ENCODE measurements at regions not wholly inside any gene's neighbourhood (a gene's known extent, or its start where the extent isn't known, plus 50 kb on each side); places are given as distances from the start of the nearest gene placed in this dataset.

- TF ChIP-seq CTCF (IDR thresholded peaks at IDR 0.05; ENCODE audit: poor library complexity, severe bottlenecking) (no peak), POLR2AphosphoS5 (IDR thresholded peaks at IDR 0.05) (no peak), EP300 (conservative IDR thresholded peaks at IDR 0.05; ENCODE audit: poor library complexity, severe bottlenecking) (no peak), EZH2 (IDR thresholded peaks at IDR 0.05; ENCODE audit: borderline replicate concordance, insufficient read depth, low read length, poor library complexity, severe bottlenecking) (no peak), REST (IDR thresholded peaks at IDR 0.05; ENCODE audit: borderline replicate concordance) (no peak), RAD21 (conservative IDR thresholded peaks at IDR 0.05) (no peak), SMC3 (conservative IDR thresholded peaks at IDR 0.05; ENCODE audit: poor library complexity) (no peak), MXI1 (conservative IDR thresholded peaks at IDR 0.05; ENCODE audit: poor library complexity, severe bottlenecking) (no peak), TAF1 (IDR thresholded peaks at IDR 0.05; ENCODE audit: low read depth) (no peak)
Measured at GRCh38 chr3:21274079-21274571, 476.9 kb downstream of the ZNF385D start.

Data from neural cell (in vitro differentiated cells).